ENCODE measurements at regions not wholly inside any gene's neighbourhood (a gene's known extent, or its start where the extent isn't known, plus 50 kb on each side); places are given as distances from the start of the nearest gene placed in this dataset.

- Histone ChIP-seq H3K27ac (no peak overlapping the region), H3K36me3 (no peaks in the 10 kb centered on the region), H3K4me3 (no peak overlapping the region), H3K4me1 (no peaks in the 10 kb centered on the region), H3K9me3 (no peaks in the 10 kb centered on the region), H3K27me3 (no peaks in the 10 kb centered on the region)
- no peak for TF ChIP-seq POLR2AphosphoS5 (IDR thresholded peaks at IDR 0.05)
- no peak for TF ChIP-seq CTCF (IDR thresholded peaks at IDR 0.05)
- no peak for TF ChIP-seq POLR2A (IDR thresholded peaks at IDR 0.05)
- no peak for DNase-seq (ENCODE audit: low spot score in 2 of 2)
- intact Hi-C loops (cut with DNase I; ENCODE audit: low total_unique reads) = no loop called here
Measured at GRCh38 chr7:34497153-34497777, 160.8 kb upstream of the NPSR1 start.

- Histone ChIP-seq H3K9me3 (no peaks in the 10 kb centered on the region), H3K36me3 (no peaks in the 10 kb centered on the region), H3K4me3 (no peak overlapping the region), H3K27ac (no peak overlapping the region), H3K27me3 (no peaks in the 10 kb centered on the region), H3K4me1 (no peaks in the 10 kb centered on the region)
- intact Hi-C loops (cut with DNase I; ENCODE audit: low total_unique reads) = no loop called here
- DNase-seq (ENCODE audit: low spot score in 2 of 2) = no peak
- no peak for TF ChIP-seq CTCF (IDR thresholded peaks at IDR 0.05)
- no peak for TF ChIP-seq POLR2AphosphoS5 (IDR thresholded peaks at IDR 0.05)
- TF ChIP-seq POLR2A (IDR thresholded peaks at IDR 0.05) = no peak
Measured at GRCh38 chr7:34501156-34501555, 156.9 kb upstream of the NPSR1 start.

- H3K4me3 ChIP-seq = no peak overlapping the region
- no peaks in the 10 kb centered on the region for H3K27me3 ChIP-seq
- no peaks in the 10 kb centered on the region for H3K4me1 ChIP-seq
- no peak overlapping the region for H3K27ac ChIP-seq
- intact Hi-C loops (cut with DNase I; ENCODE audit: low total_unique reads) = no loop called here
- H3K36me3 ChIP-seq = no peaks in the 10 kb centered on the region
- no peak for DNase-seq (ENCODE audit: low spot score in 2 of 2)
- no peaks in the 10 kb centered on the region for H3K9me3 ChIP-seq
- no peak for TF ChIP-seq POLR2A (IDR thresholded peaks at IDR 0.05)
- no peak for TF ChIP-seq CTCF (IDR thresholded peaks at IDR 0.05)
- no peak for TF ChIP-seq POLR2AphosphoS5 (IDR thresholded peaks at IDR 0.05)
Measured at GRCh38 chr7:34507191-34507590, 150.8 kb upstream of the NPSR1 start.

- Histone ChIP-seq H3K27me3 (no peaks in the 10 kb centered on the region), H3K9me3 (peaks cover 0 to 21% of the 10 kb centered on the region in 2 donors), H3K4me3 (no peak overlapping the region), H3K27ac (no peak overlapping the region), H3K4me1 (no peaks in the 10 kb centered on the region), H3K36me3 (no peaks in the 10 kb centered on the region)
- intact Hi-C loops (cut with DNase I; ENCODE audit: low total_unique reads) = no loop called here
- DNase-seq (ENCODE audit: low spot score in 2 of 2) = no peak
- TF ChIP-seq CTCF (IDR thresholded peaks at IDR 0.05) (no peak), POLR2A (IDR thresholded peaks at IDR 0.05) (no peak), POLR2AphosphoS5 (IDR thresholded peaks at IDR 0.05) (no peak)
Measured at GRCh38 chr7:34523226-34523918, 134.6 kb upstream of the NPSR1 start.

GRCh38 chr7:34530259-34530658 is 127.8 kb upstream of the NPSR1 start:
- Histone ChIP-seq H3K4me3 (no peak overlapping the region), H3K9me3 (peaks cover 0 to 9% of the 10 kb centered on the region in 2 donors), H3K4me1 (no peaks in the 10 kb centered on the region), H3K27ac (no peak overlapping the region), H3K36me3 (no peaks in the 10 kb centered on the region), H3K27me3 (no peaks in the 10 kb centered on the region)
- intact Hi-C loops (cut with DNase I; ENCODE audit: low total_unique reads) = no loop called here
- no peak for DNase-seq (ENCODE audit: low spot score in 2 of 2)
- TF ChIP-seq POLR2AphosphoS5 (IDR thresholded peaks at IDR 0.05) (no peak), POLR2A (IDR thresholded peaks at IDR 0.05) (no peak), CTCF (IDR thresholded peaks at IDR 0.05) (no peak)

Data from breast epithelium (tissue), 4 donors.